ENCODE measurements at regions not wholly inside any gene's neighbourhood (a gene's known extent, or its start where the extent isn't known, plus 50 kb on each side); places are given as distances from the start of the nearest gene placed in this dataset.

GRCh38 chr6:104321301-104321700 lies 538.4 kb downstream of the HACE1 start:
- TF ChIP-seq CTCF (IDR thresholded peaks at IDR 0.05) (no peak), POLR2A (IDR thresholded peaks at IDR 0.05) (no peak)
